ENCODE measurements at regions not wholly inside any gene's neighbourhood (a gene's known extent, or its start where the extent isn't known, plus 50 kb on each side); places are given as distances from the start of the nearest gene placed in this dataset.

- 76 to 85% (median 79%) methylated on average over 8 of the region's 8 CpGs for WGBS, 4 donors
- H3K36me3 ChIP-seq (replicated peaks in 1 of 2) = no peaks in the 10 kb centered on the region
- TF ChIP-seq CTCF (IDR thresholded peaks at IDR 0.05) (no peak), POLR2A (IDR thresholded peaks at IDR 0.05) (no peak)
- H3K4me3 ChIP-seq = no peak overlapping the region
- DNase-seq = no peak
- H3K27ac ChIP-seq = no peak overlapping the region
- intact Hi-C loops (cut with DNase I) = no loop called here
- peaks cover 4% of the 10 kb centered on the region for H3K27me3 ChIP-seq
- H3K4me1 ChIP-seq (replicated peaks in 1 of 2) = no peaks in the 10 kb centered on the region
- no peaks in the 10 kb centered on the region for H3K9me3 ChIP-seq (replicated peaks in 1 of 3)
These were observed 110.5 kb downstream of the NGF start for GRCh38 chr1:115227346-115228082.

GRCh38 chr1:115225993-115226685 lies 111.9 kb downstream of the NGF start:
- peaks cover 4% of the 10 kb centered on the region for H3K27me3 ChIP-seq

GRCh38 chr1:115224636-115225035 lies 113.4 kb downstream of the NGF start:
- intact Hi-C loops (cut with DNase I) = no loop called here
- H3K4me3 ChIP-seq = no peak overlapping the region
- no peaks in the 10 kb centered on the region for H3K36me3 ChIP-seq (replicated peaks in 1 of 2)
- DNase-seq = no peak
- peaks cover 4% of the 10 kb centered on the region for H3K27me3 ChIP-seq
- 80 to 91% (median 84%) methylated on average over 2 of the region's 2 CpGs for WGBS, 4 donors
- no peak overlapping the region for H3K27ac ChIP-seq
- TF ChIP-seq POLR2A (IDR thresholded peaks at IDR 0.05) (no peak), CTCF (IDR thresholded peaks at IDR 0.05) (no peak)
- no peaks in the 10 kb centered on the region for H3K4me1 ChIP-seq (replicated peaks in 1 of 2)
- no peaks in the 10 kb centered on the region for H3K9me3 ChIP-seq (replicated peaks in 1 of 3)

More at GRCh38 chr1:115225993-115226685, 111.9 kb downstream of the NGF start:
- H3K9me3 ChIP-seq (replicated peaks in 1 of 3) = no peaks in the 10 kb centered on the region
- 82 to 84% (median 84%) methylated on average over 11 of the region's 11 CpGs for WGBS, 4 donors
- DNase-seq = no peak
- no peaks in the 10 kb centered on the region for H3K4me1 ChIP-seq (replicated peaks in 1 of 2)
- no peak overlapping the region for H3K27ac ChIP-seq
- intact Hi-C loops (cut with DNase I) = no loop called here
- no peak overlapping the region for H3K4me3 ChIP-seq
- no peak for TF ChIP-seq CTCF (IDR thresholded peaks at IDR 0.05)
- TF ChIP-seq POLR2A (IDR thresholded peaks at IDR 0.05) = no peak
- H3K36me3 ChIP-seq (replicated peaks in 1 of 2) = no peaks in the 10 kb centered on the region

- 78 to 91% (median 84%) methylated on average over 3 of the region's 3 CpGs for WGBS, 4 donors
- intact Hi-C loops (cut with DNase I) = no loop called here
- H3K4me1 ChIP-seq (replicated peaks in 1 of 2) = no peaks in the 10 kb centered on the region
- no peaks in the 10 kb centered on the region for H3K36me3 ChIP-seq (replicated peaks in 1 of 2)
- H3K27ac ChIP-seq = no peak overlapping the region
- no peak for TF ChIP-seq CTCF (IDR thresholded peaks at IDR 0.05)
- TF ChIP-seq POLR2A (IDR thresholded peaks at IDR 0.05) = no peak
- peaks cover 4% of the 10 kb centered on the region for H3K27me3 ChIP-seq
- no peak overlapping the region for H3K4me3 ChIP-seq
- H3K9me3 ChIP-seq (replicated peaks in 1 of 3) = no peaks in the 10 kb centered on the region
- no peak for DNase-seq
These were observed 115.2 kb downstream of the NGF start for GRCh38 chr1:115222616-115223402.

Measured in adrenal gland (tissue), 9 donors.